ENCODE measurements at regions not wholly inside any gene's neighbourhood (a gene's known extent, or its start where the extent isn't known, plus 50 kb on each side); places are given as distances from the start of the nearest gene placed in this dataset.
"Not testable (repeated sequence)": the region's sequence is repeated elsewhere in the genome, so short reads cannot be mapped to it uniquely, and the experiment has no call there.

GRCh38 chr1:209198961-209199750 is 384.4 kb upstream of the CAMK1G start:
- peaks cover 36% of the 10 kb centered on the region for H3K9me3 Mint-ChIP-seq (ENCODE audit: unreplicated experiment)
- H3K4me1 Mint-ChIP-seq (ENCODE audit: low read depth, unreplicated experiment): no peaks in the 10 kb centered on the region
- BruUV-seq (replicated peaks): no TSS peak
- H3K4me3 ChIP-seq (ENCODE audit: low read depth, low read length): no peak overlapping the region
- H3K36me3 Mint-ChIP-seq (ENCODE audit: insufficient read depth, unreplicated experiment): no peaks in the 10 kb centered on the region
- no peak for DNase-seq
- ChIA-PET POLR2A (no interaction called here), CTCF (no interaction called here)
- intact Hi-C loops (cut with micrococcal nuclease; ENCODE audit: unreplicated experiment): no loop called here
- no peak overlapping the region for H3K4me3 Mint-ChIP-seq (ENCODE audit: unreplicated experiment)
- peaks cover 6% of the 10 kb centered on the region; the same call in 1 of the 2 replicates for H3K9me3 ChIP-seq
- H3K27ac Mint-ChIP-seq (ENCODE audit: unreplicated experiment): no peak overlapping the region
- no peaks in the 10 kb centered on the region for H3K36me3 ChIP-seq (ENCODE audit: control insufficient read depth, insufficient read depth, low read length)
- H3K4me1 ChIP-seq: no peaks in the 10 kb centered on the region
- H3K27me3 Mint-ChIP-seq (ENCODE audit: insufficient read depth, unreplicated experiment): no peaks in the 10 kb centered on the region
- no peak for TF ChIP-seq CTCF (IDR thresholded peaks at IDR 0.05; ENCODE audit: insufficient read depth in 1 of 2, low read depth in 1 of 2, low read length in 1 of 2, severe bottlenecking in 1 of 2, unreplicated experiment in 1 of 2)
- no peaks in the 10 kb centered on the region for H3K27me3 ChIP-seq (replicated peaks; ENCODE audit: control insufficient read depth, insufficient read depth, low read length)

- H3K27ac Mint-ChIP-seq (ENCODE audit: unreplicated experiment): no peak overlapping the region
- H3K9me3 ChIP-seq: peaks cover 5% of the 10 kb centered on the region; the same call in 1 of the 2 replicates
- CTCF ChIA-PET: no interaction called here
- POLR2A ChIA-PET: no interaction called here
- intact Hi-C loops (cut with micrococcal nuclease; ENCODE audit: unreplicated experiment): no loop called here
- H3K4me1 Mint-ChIP-seq (ENCODE audit: low read depth, unreplicated experiment): no peaks in the 10 kb centered on the region
- H3K9me3 Mint-ChIP-seq (ENCODE audit: unreplicated experiment): peaks cover 36% of the 10 kb centered on the region
- no TSS peak for BruUV-seq (replicated peaks)
- H3K36me3 Mint-ChIP-seq (ENCODE audit: insufficient read depth, unreplicated experiment): no peaks in the 10 kb centered on the region
- H3K27me3 ChIP-seq (replicated peaks; ENCODE audit: control insufficient read depth, insufficient read depth, low read length): no peaks in the 10 kb centered on the region
- H3K4me1 ChIP-seq: no peaks in the 10 kb centered on the region
- TF ChIP-seq CTCF (IDR thresholded peaks at IDR 0.05; ENCODE audit: insufficient read depth in 1 of 2, low read depth in 1 of 2, low read length in 1 of 2, severe bottlenecking in 1 of 2, unreplicated experiment in 1 of 2): no peak
- no peaks in the 10 kb centered on the region for H3K27me3 Mint-ChIP-seq (ENCODE audit: insufficient read depth, unreplicated experiment)
- H3K4me3 Mint-ChIP-seq (ENCODE audit: unreplicated experiment): no peak overlapping the region
- H3K36me3 ChIP-seq (ENCODE audit: control insufficient read depth, insufficient read depth, low read length): no peaks in the 10 kb centered on the region
- H3K4me3 ChIP-seq (ENCODE audit: low read depth, low read length): no peak overlapping the region
- DNase-seq: peak; percentile 18 to 44
Observed at GRCh38 chr1:209199822-209200221, 383.7 kb upstream of the CAMK1G start.

DNA sequence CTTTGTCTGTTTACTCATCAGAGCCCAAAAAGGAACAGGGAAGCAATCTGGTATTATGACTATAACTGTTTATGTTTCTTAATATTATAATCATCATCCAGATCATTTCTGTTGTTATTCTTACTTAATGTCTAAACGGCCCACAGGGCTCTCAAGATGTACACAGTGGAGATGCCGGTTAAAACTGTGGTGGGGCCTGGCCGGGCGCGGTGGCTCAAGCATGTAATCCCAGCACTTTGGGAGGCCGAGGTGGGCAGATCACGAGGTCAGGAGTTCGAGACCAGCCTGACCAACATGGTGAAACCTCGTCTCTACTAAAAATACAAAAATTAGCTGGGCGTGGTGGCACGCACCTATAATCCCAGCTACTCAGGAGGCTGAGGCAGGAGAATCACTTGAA is 381.2 kb upstream of the CAMK1G start:
- BruUV-seq (replicated peaks); H3K36me3 Mint-ChIP-seq (ENCODE audit: insufficient read depth, unreplicated experiment); H3K9me3 ChIP-seq; H3K27me3 Mint-ChIP-seq (ENCODE audit: insufficient read depth, unreplicated experiment); H3K36me3 ChIP-seq (ENCODE audit: control insufficient read depth, insufficient read depth, low read length); H3K4me1 ChIP-seq; H3K4me3 Mint-ChIP-seq (ENCODE audit: unreplicated experiment); H3K4me1 Mint-ChIP-seq (ENCODE audit: low read depth, unreplicated experiment); H3K27me3 ChIP-seq (replicated peaks; ENCODE audit: control insufficient read depth, insufficient read depth, low read length); H3K4me3 ChIP-seq (ENCODE audit: low read depth, low read length); DNase-seq; H3K27ac Mint-ChIP-seq (ENCODE audit: unreplicated experiment); POLR2A ChIA-PET: not testable (repeated sequence)
- intact Hi-C loops (cut with micrococcal nuclease; ENCODE audit: unreplicated experiment): loop anchor here (1.0 to 2.0 kb wide), 4 partner anchors 152 to 364 kb away; no protein-coding TSS in a partner anchor
- CTCF ChIA-PET: interaction anchor here (0.6 to 1.5 kb wide), 2 partner anchors 220 to 1405 kb away, joined by 3 to 5 read pairs; no protein-coding TSS in a partner anchor
- peaks cover 12% of the 10 kb centered on the region for H3K9me3 Mint-ChIP-seq (ENCODE audit: unreplicated experiment)

All from Caco-2 (cell line).